CD4-positive, alpha-beta T cell treated with Interleukin-12 subunit alpha and Interleukin-12 subunit beta, for 1 hour (primary cell): ENCODE measurements at regions not wholly inside any gene's neighbourhood (a gene's known extent, or its start where the extent isn't known, plus 50 kb on each side); places are given as distances from the start of the nearest gene placed in this dataset.
"Not testable (repeated sequence)": the region's sequence is repeated elsewhere in the genome, so short reads cannot be mapped to it uniquely, and the experiment has no call there.

ENCODE experiments used
- DNase-seq: peaks from one replicate; pipeline ENCODE4 v3.0.0-alpha.2; 2020

GRCh38 chr13:73661066-73661465, 473.1 kb downstream of the KLF12 start:
- no peak for DNase-seq

GRCh38 chr13:73658639-73659038, 475.6 kb downstream of the KLF12 start:
- DNase-seq, result no peak

- no peak for DNase-seq
These were observed 476.2 kb downstream of the KLF12 start for GRCh38 chr13:73657821-73658540.

- no peak for DNase-seq
These were observed 477.3 kb downstream of the KLF12 start for GRCh38 chr13:73656863-73657262.

GRCh38 chr13:73653688-73654087, 480.5 kb downstream of the KLF12 start:
- DNase-seq, result no peak

GRCh38 chr13:73647417-73647816, 486.8 kb downstream of the KLF12 start:
- DNase-seq, result no peak

- DNase-seq, result not testable (repeated sequence)
These were observed 493.6 kb downstream of the KLF12 start for GRCh38 chr13:73640476-73641179.

GRCh38 chr13:73635166-73635787, 498.9 kb downstream of the KLF12 start:
- DNase-seq, result no peak

- DNase-seq, result no peak
These were observed 500.3 kb downstream of the KLF12 start for GRCh38 chr13:73633817-73634460.

- DNase-seq, result no peak
These were observed 502.8 kb downstream of the KLF12 start for GRCh38 chr13:73631411-73631810.

GRCh38 chr13:73625562-73626339, 508.5 kb downstream of the KLF12 start:
- peak; percentile 49 for DNase-seq

GRCh38 chr13:73623281-73623680, 510.9 kb downstream of the KLF12 start:
- DNase-seq, result no peak

GRCh38 chr13:73622381-73622780, 511.8 kb downstream of the KLF12 start:
- no peak for DNase-seq

- DNase-seq, result no peak
These were observed 515.8 kb downstream of the KLF12 start for GRCh38 chr13:73618275-73618865.

- no peak for DNase-seq
These were observed 517.3 kb downstream of the KLF12 start for GRCh38 chr13:73616861-73617260.

GRCh38 chr13:73610799-73611592, 523.2 kb downstream of the KLF12 start:
- DNase-seq, result no peak

- no peak for DNase-seq
These were observed 525.3 kb downstream of the KLF12 start for GRCh38 chr13:73608711-73609485.

GRCh38 chr13:73608157-73608516, 526.1 kb downstream of the KLF12 start:
- no peak for DNase-seq

- DNase-seq, result no peak
These were observed 526.6 kb downstream of the KLF12 start for GRCh38 chr13:73607489-73608156.

- no peak for DNase-seq
These were observed 530.6 kb downstream of the KLF12 start for GRCh38 chr13:73603646-73604045.
